K562 (cell line): ENCODE measurements at regions not wholly inside any gene's neighbourhood (a gene's known extent, or its start where the extent isn't known, plus 50 kb on each side); places are given as distances from the start of the nearest gene placed in this dataset.

Source experiments
- ATAC-seq: fragments of 200-7000 bp; cut with Tn5 transposase; 3 replicates; pipeline ENCODE4 v1.9.1; 2020; ENCODE audit warnings: moderate library complexity
- BruUV-seq: library from RNA; stranded (reverse); fragments of 400-500 nt; replicated peaks from 2 replicates; lab custom pipeline; 2021; lab: Mats Ljungman, UMichigan
- CTCF ChIA-PET: fragments of 300-600 bp; formaldehyde crosslinking; extraction: SDS; loops from one replicate; lab custom pipeline; 2021; ENCODE audit warnings: low intra/inter-chr PET ratio; lab: Yijun Ruan, JAX
- POLR2A ChIA-PET: fragments of 300-600, 350-650 bp; sonication (Branson Sonifier 250); formaldehyde crosslinking; extraction: SDS; loops from one replicate; lab custom pipeline; 2021; ENCODE audit warnings: antibody characterized with exemption, inconsistent platforms; lab: Yijun Ruan, JAX
- DNase-seq, 4 experiments: peaks; one replicate each; pipeline versions ENCODE4 v3.0.0 to v3.0.0-alpha.2; 2011 to 2018; ENCODE audit warnings: low spot score in 3 of 4, mixed read lengths in 3 of 4; ENCODE audit errors: extremely low read depth in 1 of 4
- FAIRE-seq: peaks from 2 replicates; lab custom pipeline; 2011; peaks lifted over from hg19 to GRCh38; lab: Jason Lieb, UNC
- H2AFZ ChIP-seq: 2 replicates; pipeline ENCODE4 v1.6.0; 2011; ENCODE audit warnings: low read depth, low read length, control low read depth, inconsistent platforms
- H3K27ac ChIP-seq: fragments of 200-600 bp; 3 replicates; pipeline ENCODE4 v1.8.0; 2011; ENCODE audit warnings: low read depth, mild to moderate bottlenecking, control low read depth, inconsistent platforms, low read length, moderate library complexity, mixed read lengths; ENCODE audit errors: extremely low read depth
- H3K27me3 ChIP-seq, 2 experiments: fragments of 300-600 bp in 1 of 2; 2 replicates in 1 of 2; 3 replicates in 1 of 2; pipeline versions ENCODE4 v1.6.0 to v1.8.0; 2011; ENCODE audit warnings: inconsistent platforms in 2 of 2, low read length in 2 of 2, mild to moderate bottlenecking in 1 of 2, mixed read lengths in 1 of 2, moderate library complexity in 1 of 2; ENCODE audit not compliant: control insufficient read depth in 2 of 2, insufficient read depth in 2 of 2
- H3K36me3 ChIP-seq: fragments of 300-600 bp; 3 replicates; pipeline ENCODE4 v1.8.0; 2011; ENCODE audit warnings: mild to moderate bottlenecking, low read length, inconsistent platforms; ENCODE audit not compliant: control insufficient read depth, insufficient read depth
- H3K4me1 ChIP-seq, 2 experiments: fragments of 200-600 bp in 1 of 2; replicated peaks in 1 of 2; 2 replicates in 1 of 2; 3 replicates in 1 of 2; pipeline versions ENCODE4 v1.5.1 to v1.8.0; 2011; ENCODE audit warnings: inconsistent platforms in 2 of 2, low read length in 2 of 2, mild to moderate bottlenecking in 1 of 2, mixed read lengths in 1 of 2, moderate library complexity in 1 of 2; ENCODE audit not compliant: control insufficient read depth in 2 of 2, insufficient read depth in 2 of 2
- H3K4me2 ChIP-seq: 2 replicates; pipeline ENCODE4 v1.6.1; 2011; ENCODE audit warnings: low read length, control low read depth, inconsistent platforms, mixed read lengths; ENCODE audit not compliant: insufficient read depth
- H3K4me3 ChIP-seq: fragments of 200-600 bp; sonication (generic), shearing (Covaris generic); 2 replicates; pipeline ENCODE4 v1.5.1; 2016; ENCODE audit warnings: control low read depth, inconsistent platforms
- H3K79me2 ChIP-seq: fragments of 200-600 bp; 3 replicates; pipeline ENCODE4 v1.8.0; 2011; ENCODE audit warnings: low read length, inconsistent platforms; ENCODE audit not compliant: control insufficient read depth, insufficient read depth
- H3K9ac ChIP-seq, 2 experiments: 2 replicates each; pipeline versions ENCODE4 v1.6.0 to v1.6.1; 2011; ENCODE audit warnings: low read depth in 2 of 2, low read length in 2 of 2, control low read depth in 1 of 2, inconsistent platforms in 1 of 2, mild to moderate bottlenecking in 1 of 2, mixed read lengths in 1 of 2; ENCODE audit not compliant: insufficient read depth in 1 of 2
- H3K9me1 ChIP-seq: one replicate; pipeline ENCODE4 v1.6.0; 2011; ENCODE audit warnings: inconsistent platforms, mild to moderate bottlenecking, low read length, moderate library complexity; ENCODE audit not compliant: control insufficient read depth, insufficient read depth
- H3K9me3 ChIP-seq: replicated peaks from 2 replicates; pipeline ENCODE4 v1.5.1; 2011; ENCODE audit warnings: low read depth, low read length, inconsistent platforms; ENCODE audit not compliant: control insufficient read depth, insufficient read depth
- H4K20me1 ChIP-seq: replicated peaks from 2 replicates; pipeline ENCODE4 v1.6.1; 2011; ENCODE audit warnings: low read length, inconsistent platforms, mixed read lengths; ENCODE audit not compliant: control insufficient read depth, insufficient read depth
- KLF1 ChIP-seq: fragments of 450-650 bp; IDR thresholded peaks from 2 replicates; pipeline ENCODE4 v1.6.1; 2016; ENCODE audit warnings: missing genetic modification characterization, missing compliant biosample characterization
- KLF16 ChIP-seq: IDR thresholded peaks from 2 replicates; pipeline ENCODE4 v1.6.1; 2016; ENCODE audit warnings: antibody characterized with exemption
- MXI1 ChIP-seq: IDR thresholded peaks from 2 replicates; pipeline ENCODE4 v1.6.1; 2011; ENCODE audit warnings: low read depth, mild to moderate bottlenecking, improper control_type of control experiment, low read length
- NFYB ChIP-seq: IDR thresholded peaks from 2 replicates; pipeline ENCODE4 v1.6.1; 2011; ENCODE audit warnings: mild to moderate bottlenecking, moderate library complexity; ENCODE audit not compliant: insufficient read length; ENCODE audit errors: extremely low read depth
- PHF8 ChIP-seq: fragments of 200-600 bp; sonication (generic); IDR thresholded peaks from 2 replicates; pipeline ENCODE4 v1.6.1; 2012; ENCODE audit warnings: mixed run types, mild to moderate bottlenecking, inconsistent platforms, low read length, moderate library complexity, borderline replicate concordance
- PTTG1 ChIP-seq: fragments of 450-650 bp; IDR thresholded peaks from 2 replicates; pipeline ENCODE4 v1.6.1; 2016; ENCODE audit warnings: low read depth, mild to moderate bottlenecking, missing genetic modification characterization, missing compliant biosample characterization
- U2AF1 ChIP-seq: fragments of 200-400 bp; formaldehyde crosslinking; optimal IDR thresholded peaks from 2 replicates; pipeline ENCODE3; 2017; ENCODE audit warnings: mild to moderate bottlenecking, low read depth, low read length, moderate library complexity
- ZBED1 ChIP-seq: IDR thresholded peaks from 2 replicates; pipeline ENCODE4 v1.6.1; 2014
- ZNF717 ChIP-seq: fragments of 250-450 bp; sonication (Bioruptor Pico); IDR thresholded peaks from 2 replicates; pipeline ENCODE4 v1.5.0; 2021
- ZNF75A ChIP-seq: fragments of 450-650 bp; formaldehyde crosslinking; IDR thresholded peaks from 2 replicates; pipeline ENCODE4 v1.4.0; 2020; ENCODE audit warnings: mild to moderate bottlenecking
- ZNF76 ChIP-seq: fragments of 250-450 bp; sonication (Bioruptor Pico); IDR thresholded peaks from 2 replicates; pipeline ENCODE4 v1.4.0; 2020; ENCODE audit warnings: mild to moderate bottlenecking, moderate library complexity, borderline replicate concordance
- WGBS: fragments of 100-300 bp; shearing (Covaris generic); methylation state at CpG from one replicate; pipeline ENCODE4 v1.1.6; 2016; ENCODE audit warnings: low coverage, mixed read lengths; ENCODE audit not compliant: insufficient coverage; ENCODE audit errors: missing lambda C conversion rate; 5-methylcytosine and 5-hydroxymethylcytosine counted together
- in situ Hi-C: fragments of 300-500 bp; cut with MboI; formaldehyde crosslinking; loops from 4 replicates; pipeline ENCODE4 v1.15.0; 2018; ENCODE audit warnings: inconsistent platforms, mixed read lengths
- intact Hi-C: fragments of 100-400 bp; cut with micrococcal nuclease; formaldehyde crosslinking; loops from 2 replicates; pipeline ENCODE4 v1.14.2; 2022
- TF ChIP-seq, protein P1 (sequence below): sonication (generic); IDR thresholded peaks from 2 replicates; pipeline ENCODE4 v1.6.1; 2016
- TF ChIP-seq, protein P2 (sequence below), 2 experiments: fragments of 450-650 bp in 1 of 2; sonication (generic) in 1 of 2; formaldehyde crosslinking in 1 of 2; IDR thresholded peaks; 2 replicates each; pipeline versions ENCODE4 v1.7.1 to v1.9.0; 2016 to 2022; ENCODE audit warnings: inconsistent platforms in 1 of 2, mild to moderate bottlenecking in 1 of 2, missing genetic modification reagents in 1 of 2

DNA sequence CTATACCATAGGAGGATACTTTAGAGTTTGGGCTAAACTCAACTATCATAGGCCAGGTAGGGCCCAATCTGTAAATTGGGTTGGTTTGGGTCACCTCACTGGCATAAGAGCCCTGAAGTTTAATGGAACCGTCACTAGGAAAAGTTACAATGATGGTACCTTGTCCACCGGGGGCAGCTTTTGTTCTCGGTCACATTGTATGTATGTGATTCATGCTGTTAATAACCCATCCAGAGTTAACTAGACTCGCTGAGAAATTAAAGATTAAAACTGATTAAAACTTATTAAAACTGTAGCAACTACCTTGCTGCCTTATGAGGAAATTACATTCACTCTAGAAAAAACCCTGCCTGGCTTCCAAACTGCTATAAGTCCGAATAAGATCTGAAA is 145.0 kb upstream of the TMCO5A start:
- no TSS peak for BruUV-seq
- Histone ChIP-seq H3K9me3 (no peaks in the 10 kb centered on the region; the same call in none of the 2 replicates), H3K27ac (no peak overlapping the region), H3K9me1 (no peaks in the 10 kb centered on the region), H4K20me1 (no peaks in the 10 kb centered on the region), H3K4me2 (no peak overlapping the region), H2AFZ (no peak overlapping the region), H3K27me3 (no peaks in the 10 kb centered on the region), H3K4me1 (no peaks in the 10 kb centered on the region), H3K9ac (no peak overlapping the region), H3K4me3 (no peak overlapping the region), H3K36me3 (no peaks in the 10 kb centered on the region), H3K79me2 (no peaks in the 10 kb centered on the region)
- ChIA-PET POLR2A (no interaction called here), CTCF (no interaction called here)
- DNase-seq: no peak
- ATAC-seq: no peak
- in situ Hi-C loops: no loop called here
- 0% methylated on average over 5 of the region's 5 CpGs for WGBS
- no peak for FAIRE-seq
- intact Hi-C loops: no loop called here
- TF ChIP-seq ZNF76 (CRISPR knock-in tag): no peak
- TF ChIP-seq, protein P1, sequence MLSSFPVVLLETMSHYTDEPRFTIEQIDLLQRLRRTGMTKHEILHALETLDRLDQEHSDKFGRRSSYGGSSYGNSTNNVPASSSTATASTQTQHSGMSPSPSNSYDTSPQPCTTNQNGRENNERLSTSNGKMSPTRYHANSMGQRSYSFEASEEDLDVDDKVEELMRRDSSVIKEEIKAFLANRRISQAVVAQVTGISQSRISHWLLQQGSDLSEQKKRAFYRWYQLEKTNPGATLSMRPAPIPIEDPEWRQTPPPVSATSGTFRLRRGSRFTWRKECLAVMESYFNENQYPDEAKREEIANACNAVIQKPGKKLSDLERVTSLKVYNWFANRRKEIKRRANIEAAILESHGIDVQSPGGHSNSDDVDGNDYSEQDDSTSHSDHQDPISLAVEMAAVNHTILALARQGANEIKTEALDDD: no peak
- TF ChIP-seq NFYB: no peak
- no peak for TF ChIP-seq U2AF1
- no peak for TF ChIP-seq KLF16
- no peak for TF ChIP-seq ZBED1
- no peak for TF ChIP-seq ZNF75A (CRISPR knock-in tag)
- TF ChIP-seq PTTG1: no peak
- TF ChIP-seq KLF1 (tag): no peak
- TF ChIP-seq, protein P2, sequence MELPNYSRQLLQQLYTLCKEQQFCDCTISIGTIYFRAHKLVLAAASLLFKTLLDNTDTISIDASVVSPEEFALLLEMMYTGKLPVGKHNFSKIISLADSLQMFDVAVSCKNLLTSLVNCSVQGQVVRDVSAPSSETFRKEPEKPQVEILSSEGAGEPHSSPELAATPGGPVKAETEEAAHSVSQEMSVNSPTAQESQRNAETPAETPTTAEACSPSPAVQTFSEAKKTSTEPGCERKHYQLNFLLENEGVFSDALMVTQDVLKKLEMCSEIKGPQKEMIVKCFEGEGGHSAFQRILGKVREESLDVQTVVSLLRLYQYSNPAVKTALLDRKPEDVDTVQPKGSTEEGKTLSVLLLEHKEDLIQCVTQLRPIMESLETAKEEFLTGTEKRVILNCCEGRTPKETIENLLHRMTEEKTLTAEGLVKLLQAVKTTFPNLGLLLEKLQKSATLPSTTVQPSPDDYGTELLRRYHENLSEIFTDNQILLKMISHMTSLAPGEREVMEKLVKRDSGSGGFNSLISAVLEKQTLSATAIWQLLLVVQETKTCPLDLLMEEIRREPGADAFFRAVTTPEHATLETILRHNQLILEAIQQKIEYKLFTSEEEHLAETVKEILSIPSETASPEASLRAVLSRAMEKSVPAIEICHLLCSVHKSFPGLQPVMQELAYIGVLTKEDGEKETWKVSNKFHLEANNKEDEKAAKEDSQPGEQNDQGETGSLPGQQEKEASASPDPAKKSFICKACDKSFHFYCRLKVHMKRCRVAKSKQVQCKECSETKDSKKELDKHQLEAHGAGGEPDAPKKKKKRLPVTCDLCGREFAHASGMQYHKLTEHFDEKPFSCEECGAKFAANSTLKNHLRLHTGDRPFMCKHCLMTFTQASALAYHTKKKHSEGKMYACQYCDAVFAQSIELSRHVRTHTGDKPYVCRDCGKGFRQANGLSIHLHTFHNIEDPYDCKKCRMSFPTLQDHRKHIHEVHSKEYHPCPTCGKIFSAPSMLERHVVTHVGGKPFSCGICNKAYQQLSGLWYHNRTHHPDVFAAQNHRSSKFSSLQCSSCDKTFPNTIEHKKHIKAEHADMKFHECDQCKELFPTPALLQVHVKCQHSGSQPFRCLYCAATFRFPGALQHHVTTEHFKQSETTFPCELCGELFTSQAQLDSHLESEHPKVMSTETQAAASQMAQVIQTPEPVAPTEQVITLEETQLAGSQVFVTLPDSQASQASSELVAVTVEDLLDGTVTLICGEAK (IDR thresholded peaks at IDR 0.05): no peak
- TF ChIP-seq, protein P2 (CRISPR knock-in tag; IDR thresholded peaks at IDR 0.05): no peak
- no peak for TF ChIP-seq MXI1
- no peak for TF ChIP-seq ZNF717 (CRISPR knock-in tag)
- TF ChIP-seq PHF8: no peak
